ENCODE measurements at regions not wholly inside any gene's neighbourhood (a gene's known extent, or its start where the extent isn't known, plus 50 kb on each side); places are given as distances from the start of the nearest gene placed in this dataset.

DNA sequence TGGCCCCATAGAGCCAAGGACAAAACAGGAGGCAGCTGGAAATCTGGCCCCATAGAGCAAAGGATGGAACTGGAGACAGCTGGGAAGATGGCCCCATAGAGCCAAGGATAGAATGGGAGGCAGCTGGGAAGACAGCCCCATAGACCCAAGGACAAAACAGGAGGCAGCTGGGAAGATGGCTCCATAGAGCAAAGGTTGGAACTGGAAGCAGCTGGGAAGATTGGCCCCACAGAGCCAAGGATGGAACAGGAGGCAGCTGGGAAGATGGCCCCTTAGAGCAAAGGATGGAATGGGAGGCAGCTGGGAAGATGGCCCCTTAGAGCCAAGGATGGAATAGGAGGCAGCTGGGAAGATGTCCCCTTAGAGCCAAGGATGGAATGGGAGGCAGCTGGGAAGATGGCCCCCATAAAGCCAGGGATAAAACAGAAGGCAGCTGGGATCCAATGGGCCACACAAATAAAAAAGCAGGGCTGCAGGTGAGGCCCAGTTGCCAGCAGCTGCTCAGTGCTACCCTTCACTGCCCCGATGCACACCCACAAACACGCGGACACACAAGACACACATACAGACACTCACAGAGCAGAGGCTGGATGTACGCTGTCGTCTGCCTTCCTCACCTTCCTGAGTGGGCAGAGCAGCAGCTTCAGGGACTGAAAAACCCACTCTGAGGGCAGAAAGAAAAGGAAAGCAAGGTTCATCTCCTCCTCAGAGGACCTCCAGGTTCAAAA is 505.4 kb upstream of the MYT1L start:
- no peak for ATAC-seq
- intact Hi-C loops (cut with DNase I): loop anchor here in 1 of 2 donors (10.0 kb wide), 1 partner anchor 468 kb away; no protein-coding TSS in a partner anchor
- TF ChIP-seq, protein P1, sequence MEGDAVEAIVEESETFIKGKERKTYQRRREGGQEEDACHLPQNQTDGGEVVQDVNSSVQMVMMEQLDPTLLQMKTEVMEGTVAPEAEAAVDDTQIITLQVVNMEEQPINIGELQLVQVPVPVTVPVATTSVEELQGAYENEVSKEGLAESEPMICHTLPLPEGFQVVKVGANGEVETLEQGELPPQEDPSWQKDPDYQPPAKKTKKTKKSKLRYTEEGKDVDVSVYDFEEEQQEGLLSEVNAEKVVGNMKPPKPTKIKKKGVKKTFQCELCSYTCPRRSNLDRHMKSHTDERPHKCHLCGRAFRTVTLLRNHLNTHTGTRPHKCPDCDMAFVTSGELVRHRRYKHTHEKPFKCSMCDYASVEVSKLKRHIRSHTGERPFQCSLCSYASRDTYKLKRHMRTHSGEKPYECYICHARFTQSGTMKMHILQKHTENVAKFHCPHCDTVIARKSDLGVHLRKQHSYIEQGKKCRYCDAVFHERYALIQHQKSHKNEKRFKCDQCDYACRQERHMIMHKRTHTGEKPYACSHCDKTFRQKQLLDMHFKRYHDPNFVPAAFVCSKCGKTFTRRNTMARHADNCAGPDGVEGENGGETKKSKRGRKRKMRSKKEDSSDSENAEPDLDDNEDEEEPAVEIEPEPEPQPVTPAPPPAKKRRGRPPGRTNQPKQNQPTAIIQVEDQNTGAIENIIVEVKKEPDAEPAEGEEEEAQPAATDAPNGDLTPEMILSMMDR (IDR thresholded peaks at IDR 0.05): no peak
- Histone ChIP-seq H3K36me3 (ENCODE audit: insufficient read depth in 1 of 2, low read depth in 1 of 2) (no peaks in the 10 kb centered on the region), H3K27ac (no peak overlapping the region), H3K9me3 (no peaks in the 10 kb centered on the region), H3K4me3 (no peak overlapping the region), H3K27me3 (ENCODE audit: insufficient read depth in 3 of 3, low read length in 2 of 3) (no peaks in the 10 kb centered on the region), H3K4me1 (peaks cover 6% of the 10 kb centered on the region)
- no peak for DNase-seq
- WGBS, 3 donors: 69 to 85% (median 75%) methylated on average over 5 of the region's 5 CpGs

GRCh38 chr2:2834516-2835254 is 503.6 kb upstream of the MYT1L start:
- WGBS, 3 donors: 45 to 63% (median 51%) methylated on average over 10 of the region's 10 CpGs
- H3K27me3 ChIP-seq (ENCODE audit: insufficient read depth in 3 of 3, low read length in 2 of 3): no peaks in the 10 kb centered on the region
- DNase-seq (no peak), ATAC-seq (no peak)
- H3K27ac ChIP-seq: no peak overlapping the region
- TF ChIP-seq, protein P1 (IDR thresholded peaks at IDR 0.05): no peak
- intact Hi-C loops (cut with DNase I): loop anchor here in 1 of 2 donors (10.0 kb wide), 1 partner anchor 470 kb away; no protein-coding TSS in a partner anchor
- H3K36me3 ChIP-seq (ENCODE audit: insufficient read depth in 1 of 2, low read depth in 1 of 2): no peaks in the 10 kb centered on the region
- H3K4me3 ChIP-seq: no peak overlapping the region
- H3K9me3 ChIP-seq: no peaks in the 10 kb centered on the region
- H3K4me1 ChIP-seq: peaks cover 4% of the 10 kb centered on the region

DNA sequence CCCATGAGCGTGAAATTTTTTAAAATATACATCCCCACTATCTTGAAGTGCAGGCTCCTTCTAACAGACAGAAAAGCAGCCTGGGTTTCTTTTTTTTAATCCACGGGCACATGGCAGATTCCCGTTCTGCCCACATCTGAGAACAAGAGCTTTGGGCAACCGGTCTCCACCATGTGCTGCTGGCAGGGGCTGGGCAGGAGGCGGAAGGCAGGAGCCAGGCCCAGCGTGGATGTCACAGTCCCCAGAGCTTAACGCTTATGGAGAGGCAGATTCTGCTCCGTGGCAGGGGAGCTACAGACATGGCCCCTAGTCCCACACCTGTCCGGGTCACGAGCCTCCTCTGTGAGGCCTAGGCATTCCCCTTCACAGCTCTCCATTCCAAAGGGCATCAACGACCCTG is 503.0 kb upstream of the MYT1L start:
- no peaks in the 10 kb centered on the region for H3K4me1 ChIP-seq
- no peaks in the 10 kb centered on the region for H3K36me3 ChIP-seq (ENCODE audit: insufficient read depth in 1 of 2, low read depth in 1 of 2)
- H3K27me3 ChIP-seq (ENCODE audit: insufficient read depth in 3 of 3, low read length in 2 of 3): no peaks in the 10 kb centered on the region
- 33 to 50% (median 37%) methylated on average over 11 of the region's 11 CpGs for WGBS, 3 donors
- ATAC-seq (no peak), DNase-seq (no peak)
- H3K9me3 ChIP-seq: no peaks in the 10 kb centered on the region
- intact Hi-C loops (cut with DNase I): loop anchor here in 1 of 2 donors (10.0 kb wide), 1 partner anchor 471 kb away; no protein-coding TSS in a partner anchor
- TF ChIP-seq, protein P1 (IDR thresholded peaks at IDR 0.05): no peak
- H3K27ac ChIP-seq: no peak overlapping the region
- H3K4me3 ChIP-seq: no peak overlapping the region

DNA sequence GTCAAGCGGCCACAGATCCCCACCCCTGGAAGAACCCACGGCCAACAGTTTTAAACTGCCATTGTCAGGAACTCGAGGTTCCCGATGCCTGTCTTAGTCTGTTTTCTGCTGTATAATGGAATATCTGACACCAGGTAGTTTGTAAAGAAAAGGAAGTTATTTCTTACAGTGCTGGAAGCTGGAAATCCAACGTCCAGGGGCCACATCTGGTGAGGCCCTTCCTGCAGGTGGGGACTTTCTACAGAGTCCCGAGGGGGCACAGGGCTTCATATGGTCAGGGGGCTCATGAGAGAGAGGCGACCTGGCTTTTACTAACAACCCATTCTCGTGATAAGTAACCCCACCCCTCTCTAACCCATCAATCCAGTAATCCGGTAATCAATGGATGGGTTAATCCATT is 501.6 kb upstream of the MYT1L start:
- Histone ChIP-seq H3K36me3 (ENCODE audit: insufficient read depth in 1 of 2, low read depth in 1 of 2) (no peaks in the 10 kb centered on the region), H3K4me3 (no peak overlapping the region), H3K4me1 (no peaks in the 10 kb centered on the region), H3K27ac (no peak overlapping the region), H3K9me3 (no peaks in the 10 kb centered on the region), H3K27me3 (ENCODE audit: insufficient read depth in 3 of 3, low read length in 2 of 3) (no peaks in the 10 kb centered on the region)
- TF ChIP-seq, protein P1 (IDR thresholded peaks at IDR 0.05): no peak
- no peak for DNase-seq
- no peak for ATAC-seq
- WGBS, 3 donors: 89 to 95% (median 91%) methylated on average over 9 of the region's 9 CpGs
- intact Hi-C loops (cut with DNase I): loop anchor here in 1 of 2 donors (10.0 kb wide), 1 partner anchor 472 kb away; no protein-coding TSS in a partner anchor
